ENCODE measurements at regions not wholly inside any gene's neighbourhood (a gene's known extent, or its start where the extent isn't known, plus 50 kb on each side); places are given as distances from the start of the nearest gene placed in this dataset.
"Not testable (repeated sequence)": the region's sequence is repeated elsewhere in the genome, so short reads cannot be mapped to it uniquely, and the experiment has no call there.

- TF ChIP-seq CTCF, POLR2A (IDR thresholded peaks at IDR 0.05): not testable (repeated sequence)
These were observed 113.3 kb upstream of the SEC22B start for GRCh38 chr1:120289601-120290074.

Measured in heart left ventricle (tissue), 13 donors.